HEK293T (cell line): ENCODE measurements at regions not wholly inside any gene's neighbourhood (a gene's known extent, or its start where the extent isn't known, plus 50 kb on each side); places are given as distances from the start of the nearest gene placed in this dataset.

Source experiments
- CTCF ChIA-PET: fragments of 350-600 bp; formaldehyde crosslinking; extraction: SDS; loops from one replicate; lab custom pipeline; 2021; ENCODE audit warnings: antibody characterized with exemption, inconsistent platforms; lab: Yijun Ruan, JAX
- POLR2A ChIA-PET: fragments of 350-600 bp; formaldehyde crosslinking; extraction: SDS; loops from one replicate; lab custom pipeline; 2020; ENCODE audit warnings: antibody characterized with exemption, inconsistent platforms; lab: Yijun Ruan, JAX
- DNase-seq: peaks from one replicate; pipeline ENCODE4 v3.0.0; 2012; ENCODE audit warnings: mixed read lengths; ENCODE audit errors: extremely low spot score
- ELF4 ChIP-seq: fragments of 450-650 bp; IDR thresholded peaks from 2 replicates; pipeline ENCODE4 v1.6.1; 2017; ENCODE audit warnings: antibody characterized with exemption
- FOXA1 ChIP-seq: fragments of 450-650 bp; IDR thresholded peaks from 2 replicates; pipeline ENCODE4 v1.6.1; 2016; ENCODE audit warnings: mild to moderate bottlenecking
- FOXK2 ChIP-seq: fragments of 450-650 bp; IDR thresholded peaks from 2 replicates; pipeline ENCODE4 v1.6.1; 2016; ENCODE audit warnings: mild to moderate bottlenecking
- PKNOX1 ChIP-seq: fragments of 450-650 bp; IDR thresholded peaks from 2 replicates; pipeline ENCODE4 v1.6.1; 2016

DNA sequence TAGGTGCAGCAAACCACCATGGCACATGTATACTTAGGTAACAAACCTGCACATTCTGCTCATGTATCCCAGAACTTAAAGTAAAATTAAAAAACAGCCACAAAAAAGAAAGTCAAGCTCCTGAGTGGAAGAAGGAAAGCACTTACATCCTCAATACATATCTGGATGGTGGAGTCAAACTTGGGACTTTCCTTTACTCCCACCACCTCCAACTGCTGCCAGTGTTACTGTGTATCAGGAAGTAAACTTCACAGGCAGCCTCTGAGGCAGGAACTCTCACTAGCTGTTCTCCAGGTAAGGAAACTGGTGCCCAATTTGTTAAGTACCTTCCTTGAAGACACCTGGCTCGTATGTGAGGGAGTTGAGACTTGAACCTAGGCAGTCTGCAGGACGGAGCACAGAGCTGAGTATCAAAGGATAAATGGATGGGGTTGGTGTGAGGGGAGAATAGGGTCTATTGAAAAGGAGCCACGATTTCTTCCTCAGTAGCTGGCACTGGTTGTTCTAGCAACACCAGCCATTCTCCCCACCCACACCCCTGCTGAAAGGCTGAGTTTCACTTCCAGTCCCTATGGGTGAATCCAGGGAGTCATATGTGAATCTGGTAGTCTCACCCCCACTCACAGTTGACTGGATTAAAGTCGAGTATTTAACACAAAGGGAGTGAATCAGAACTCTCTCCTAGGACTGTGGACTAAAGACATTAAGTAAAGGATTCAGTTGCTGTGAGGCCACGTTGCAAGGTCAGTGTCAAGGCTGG is 50.0 kb upstream of the GPR39 start:
- CTCF ChIA-PET = interaction anchor here (0.9 kb wide), 1 partner anchor 18 kb away, joined by 3 read pairs; no protein-coding TSS in a partner anchor
- POLR2A ChIA-PET = no interaction called here
- no peak for DNase-seq
- TF ChIP-seq FOXA1 (no peak), ELF4 (no peak), FOXK2 (no peak), PKNOX1 (no peak)
